Parathyroid adenoma (tissue), 2 donors: ENCODE measurements at regions not wholly inside any gene's neighbourhood (a gene's known extent, or its start where the extent isn't known, plus 50 kb on each side); places are given as distances from the start of the nearest gene placed in this dataset.

ENCODE experiments used
- H2AFZ ChIP-seq: fragments of 300-600 bp; sonication (generic); one replicate; pipeline ENCODE4 v1.7.0; 2017; ENCODE audit warnings: antibody characterized with exemption, mild to moderate bottlenecking
- H3K27ac ChIP-seq: fragments of 300-600 bp; sonication (generic); one replicate; pipeline ENCODE4 v1.7.0; 2017
- H3K27me3 ChIP-seq: fragments of 300-600 bp; sonication (generic); one replicate; pipeline ENCODE4 v1.7.0; 2017; ENCODE audit warnings: low read length; ENCODE audit not compliant: control insufficient read depth, insufficient read depth
- H3K36me3 ChIP-seq: fragments of 300-600 bp; sonication (generic); one replicate; pipeline ENCODE4 v1.7.0; 2017; ENCODE audit warnings: low read length; ENCODE audit not compliant: control insufficient read depth, insufficient read depth
- H3K4me1 ChIP-seq: fragments of 300-600 bp; sonication (generic); one replicate; pipeline ENCODE4 v1.7.0; 2017; ENCODE audit warnings: control low read depth
- H3K4me2 ChIP-seq: fragments of 300-600 bp; sonication (generic); one replicate; pipeline ENCODE4 v1.7.0; 2017; ENCODE audit warnings: low read length
- H3K4me3 ChIP-seq: fragments of 300-600 bp; sonication (generic); one replicate; pipeline ENCODE4 v1.7.0; 2017; ENCODE audit warnings: low read depth, low read length
- H3K79me2 ChIP-seq: fragments of 300-600 bp; sonication (generic); one replicate; pipeline ENCODE4 v1.7.0; 2017; ENCODE audit warnings: control low read depth
- H3K9ac ChIP-seq: fragments of 300-600 bp; sonication (generic); one replicate; pipeline ENCODE4 v1.7.0; 2017; ENCODE audit warnings: mild to moderate bottlenecking
- H3K9me3 ChIP-seq: fragments of 300-600 bp; sonication (generic); one replicate; pipeline ENCODE4 v1.7.0; 2017; ENCODE audit warnings: low read length; ENCODE audit not compliant: control insufficient read depth
- CTCF ChIP-seq: fragments of 300-600 bp; sonication (generic); IDR thresholded peaks from one replicate; pipeline ENCODE4 v1.7.0; 2017; ENCODE audit warnings: antibody characterized with exemption, mild to moderate bottlenecking
- donor health status: primary hyperparathyroidism.

GRCh38 chr13:51518827-51519226 lies 65.4 kb upstream of the WDFY2 start:
- Histone ChIP-seq H3K79me2 (no peaks in the 10 kb centered on the region), H3K27ac (no peak overlapping the region), H3K4me3 (no peak overlapping the region), H3K36me3 (no peaks in the 10 kb centered on the region), H3K27me3 (no peaks in the 10 kb centered on the region), H2AFZ (no peak overlapping the region), H3K4me1 (peaks cover 6% of the 10 kb centered on the region), H3K9me3 (no peaks in the 10 kb centered on the region), H3K4me2 (no peak overlapping the region), H3K9ac (no peak overlapping the region)
- no peak for TF ChIP-seq CTCF

- H3K4me1 ChIP-seq = peaks cover 8% of the 10 kb centered on the region
- no peaks in the 10 kb centered on the region for H3K79me2 ChIP-seq
- H3K4me3 ChIP-seq = no peak overlapping the region
- TF ChIP-seq CTCF = no peak
- no peak overlapping the region for H3K27ac ChIP-seq
- H3K27me3 ChIP-seq = no peaks in the 10 kb centered on the region
- H3K9ac ChIP-seq = no peak overlapping the region
- H3K4me2 ChIP-seq = no peak overlapping the region
- H3K9me3 ChIP-seq = no peaks in the 10 kb centered on the region
- no peak overlapping the region for H2AFZ ChIP-seq
- H3K36me3 ChIP-seq = no peaks in the 10 kb centered on the region
Measured at GRCh38 chr13:51519771-51520216, 64.5 kb upstream of the WDFY2 start.

DNA sequence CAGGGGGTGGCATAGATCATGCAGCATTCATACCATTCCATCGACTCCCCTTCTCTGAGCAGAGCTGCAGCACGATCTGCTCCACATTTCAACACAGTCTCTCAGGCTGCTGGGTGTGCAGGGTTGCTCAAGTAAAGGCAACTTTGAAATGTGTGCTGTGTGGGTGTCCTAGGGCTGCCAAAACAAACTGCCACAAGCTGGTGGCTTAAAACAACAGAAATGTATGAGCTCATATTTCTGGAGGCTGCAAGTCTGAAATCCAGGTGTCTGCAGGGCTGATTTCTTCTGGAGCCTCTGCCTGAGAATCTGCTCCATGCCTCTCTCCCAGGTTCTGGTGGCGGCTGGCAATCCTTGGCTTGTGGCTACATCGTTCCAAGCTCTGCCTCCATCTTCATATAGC lies 63.7 kb upstream of the WDFY2 start:
- Histone ChIP-seq H3K4me2 (no peak overlapping the region), H3K4me1 (peaks cover 10% of the 10 kb centered on the region), H3K27ac (no peak overlapping the region), H3K9me3 (no peaks in the 10 kb centered on the region), H3K9ac (no peak overlapping the region), H3K27me3 (no peaks in the 10 kb centered on the region), H3K36me3 (no peaks in the 10 kb centered on the region), H2AFZ (no peak overlapping the region), H3K4me3 (no peak overlapping the region), H3K79me2 (no peaks in the 10 kb centered on the region)
- no peak for TF ChIP-seq CTCF

GRCh38 chr13:51523082-51523518 lies 61.2 kb upstream of the WDFY2 start:
- no peak overlapping the region for H3K4me2 ChIP-seq
- no peak overlapping the region for H3K4me3 ChIP-seq
- H3K79me2 ChIP-seq = no peaks in the 10 kb centered on the region
- H3K27ac ChIP-seq = peak overlapping the region; percentile 53
- H3K27me3 ChIP-seq = no peaks in the 10 kb centered on the region
- no peak overlapping the region for H3K9ac ChIP-seq
- no peak for TF ChIP-seq CTCF
- H3K36me3 ChIP-seq = no peaks in the 10 kb centered on the region
- peak overlapping the region; percentile 68 for H2AFZ ChIP-seq
- H3K9me3 ChIP-seq = no peaks in the 10 kb centered on the region
- peaks cover 11% of the 10 kb centered on the region for H3K4me1 ChIP-seq

DNA sequence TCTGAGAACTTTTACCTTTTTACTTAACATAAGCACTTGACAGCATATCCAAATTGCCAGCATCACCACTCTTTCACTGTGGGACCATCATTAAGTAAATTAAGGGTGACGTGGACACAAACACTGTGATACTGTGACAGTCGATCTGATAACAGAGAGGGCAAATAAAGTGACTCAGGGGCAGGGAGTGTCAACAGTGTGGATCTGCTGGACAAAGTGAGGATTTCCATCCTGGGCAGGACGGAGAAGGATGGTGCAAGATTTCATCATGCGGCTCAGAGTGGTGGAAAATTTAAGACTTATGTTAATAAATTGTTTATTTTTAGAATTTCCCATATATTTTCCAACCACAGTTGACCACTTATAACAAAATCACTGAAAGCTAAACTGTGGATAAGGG lies 60.0 kb upstream of the WDFY2 start:
- no peak overlapping the region for H3K9ac ChIP-seq
- H3K4me1 ChIP-seq = peaks cover 11% of the 10 kb centered on the region
- H3K4me2 ChIP-seq = no peak overlapping the region
- no peaks in the 10 kb centered on the region for H3K27me3 ChIP-seq
- no peak overlapping the region for H3K27ac ChIP-seq
- H3K36me3 ChIP-seq = no peaks in the 10 kb centered on the region
- H3K79me2 ChIP-seq = no peaks in the 10 kb centered on the region
- H3K9me3 ChIP-seq = no peaks in the 10 kb centered on the region
- TF ChIP-seq CTCF = no peak
- no peak overlapping the region for H2AFZ ChIP-seq
- H3K4me3 ChIP-seq = no peak overlapping the region
